Sigmoid colon (tissue), 6 donors: ENCODE measurements at regions not wholly inside any gene's neighbourhood (a gene's known extent, or its start where the extent isn't known, plus 50 kb on each side); places are given as distances from the start of the nearest gene placed in this dataset.

ENCODE experiments used
- DNase-seq: peaks from one replicate; pipeline ENCODE4 v3.0.0-alpha.2; 2019
- H3K27ac ChIP-seq, 4 donors: fragments of 200-600 bp; sonication (generic); one replicate each; pipeline ENCODE4 v1.5.1; 2016 to 2019; ENCODE audit warnings: mild to moderate bottlenecking in 1 of 4
- H3K27me3 ChIP-seq, 3 donors: fragments of 200-600 bp; sonication (generic); one replicate each; pipeline ENCODE4 v1.5.1; 2019; ENCODE audit warnings: mild to moderate bottlenecking in 1 of 3
- H3K36me3 ChIP-seq, 4 donors: fragments of 200-600 bp; sonication (generic); one replicate each; pipeline ENCODE4 v1.5.1; 2016 to 2019
- H3K4me1 ChIP-seq, 4 donors: fragments of 200-600 bp; sonication (generic); one replicate each; pipeline ENCODE4 v1.5.1; 2017 to 2019
- H3K4me3 ChIP-seq, 4 donors: fragments of 200-600 bp; sonication (generic); one replicate each; pipeline ENCODE4 v1.5.1; 2017 to 2019; ENCODE audit warnings: mild to moderate bottlenecking in 2 of 4, moderate library complexity in 1 of 4
- H3K9me3 ChIP-seq, 4 donors: fragments of 200-600 bp in 3 of 4; sonication (generic) in 3 of 4; one replicate each; pipeline versions ENCODE4 v1.5.1 to v1.6.1; 2013 to 2019
- EP300 ChIP-seq, 4 donors: sonication (generic); formaldehyde crosslinking; IDR thresholded peaks; one replicate each; pipeline ENCODE4 v1.6.1; 2017; ENCODE audit warnings: antibody characterized with exemption in 4 of 4
- POLR2A ChIP-seq, 2 donors: fragments of 450-650 bp; IDR thresholded peaks; one replicate each; pipeline ENCODE4 v1.6.1; 2016; ENCODE audit warnings: antibody characterized with exemption in 2 of 2, mild to moderate bottlenecking in 2 of 2, moderate library complexity in 2 of 2
- POLR2AphosphoS5 ChIP-seq, 4 donors: sonication (generic); formaldehyde crosslinking; IDR thresholded peaks; one replicate each; pipeline ENCODE4 v1.6.1; 2017; ENCODE audit warnings: antibody characterized with exemption in 4 of 4
- WGBS, 2 donors: extraction: QIAGEN DNeasy Blood & Tissue Kit; methylation state at CpG; one replicate each; pipeline ENCODE4 v1.1.7; 2013; 5-methylcytosine and 5-hydroxymethylcytosine counted together
- intact Hi-C: fragments of 100-400 bp; cut with DNase I; formaldehyde crosslinking; loops from one replicate; pipeline ENCODE4 v1.15.1; 2023
- TF ChIP-seq, protein P1 (sequence below), 4 experiments: fragments of 450-650 bp in 3 of 4; fragments of 200-600 bp in 1 of 4; IDR thresholded peaks; one replicate each; pipeline ENCODE4 v1.5.1; 2016 to 2019; ENCODE audit warnings: antibody characterized with exemption in 4 of 4, mild to moderate bottlenecking in 3 of 4, moderate library complexity in 2 of 4
- donor health status: healthy with polysubstance abuse.
- donor health status: healthy.

DNA sequence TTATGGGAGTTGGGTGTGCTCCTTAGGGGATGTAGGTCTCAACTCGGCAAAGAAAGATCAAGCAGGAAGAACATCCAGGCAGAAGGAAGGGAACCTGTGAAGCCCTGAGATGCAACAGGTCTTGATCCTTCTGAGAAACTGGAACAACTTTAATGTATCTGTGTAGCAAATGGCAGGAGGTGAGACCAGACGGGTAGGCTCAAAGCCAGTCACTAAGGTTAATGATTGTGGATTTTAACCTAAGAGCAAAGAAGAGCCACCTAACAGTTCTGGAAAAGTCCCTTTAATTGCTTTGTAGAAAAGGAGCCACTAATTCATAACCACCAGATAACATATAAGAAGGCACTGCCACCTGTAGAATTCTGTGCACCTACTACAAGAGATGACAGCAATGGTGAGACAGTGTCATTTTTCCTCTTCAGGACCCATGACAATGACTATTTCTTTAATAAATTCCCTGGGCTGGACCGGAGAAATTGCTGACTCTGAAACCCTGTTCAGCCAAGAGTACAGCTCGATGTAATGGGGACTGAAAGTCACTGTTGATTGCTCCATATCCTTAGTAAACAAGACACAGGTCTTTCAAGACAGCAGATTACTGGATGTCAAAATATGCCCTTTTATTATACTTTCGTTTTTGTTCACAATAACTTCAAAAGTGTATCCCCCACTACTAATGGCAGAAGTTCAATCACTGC lies 326.2 kb downstream of the CBLN4 start:
- H3K36me3 ChIP-seq, result no peaks in the 10 kb centered on the region
- H3K27ac ChIP-seq, result no peak overlapping the region
- no peaks in the 10 kb centered on the region for H3K4me1 ChIP-seq
- H3K4me3 ChIP-seq, result no peak overlapping the region
- no peak for DNase-seq
- TF ChIP-seq POLR2A (IDR thresholded peaks at IDR 0.05) (no peak), POLR2AphosphoS5 (IDR thresholded peaks at IDR 0.05) (no peak), EP300 (IDR thresholded peaks at IDR 0.05) (no peak)
- TF ChIP-seq, protein P1, sequence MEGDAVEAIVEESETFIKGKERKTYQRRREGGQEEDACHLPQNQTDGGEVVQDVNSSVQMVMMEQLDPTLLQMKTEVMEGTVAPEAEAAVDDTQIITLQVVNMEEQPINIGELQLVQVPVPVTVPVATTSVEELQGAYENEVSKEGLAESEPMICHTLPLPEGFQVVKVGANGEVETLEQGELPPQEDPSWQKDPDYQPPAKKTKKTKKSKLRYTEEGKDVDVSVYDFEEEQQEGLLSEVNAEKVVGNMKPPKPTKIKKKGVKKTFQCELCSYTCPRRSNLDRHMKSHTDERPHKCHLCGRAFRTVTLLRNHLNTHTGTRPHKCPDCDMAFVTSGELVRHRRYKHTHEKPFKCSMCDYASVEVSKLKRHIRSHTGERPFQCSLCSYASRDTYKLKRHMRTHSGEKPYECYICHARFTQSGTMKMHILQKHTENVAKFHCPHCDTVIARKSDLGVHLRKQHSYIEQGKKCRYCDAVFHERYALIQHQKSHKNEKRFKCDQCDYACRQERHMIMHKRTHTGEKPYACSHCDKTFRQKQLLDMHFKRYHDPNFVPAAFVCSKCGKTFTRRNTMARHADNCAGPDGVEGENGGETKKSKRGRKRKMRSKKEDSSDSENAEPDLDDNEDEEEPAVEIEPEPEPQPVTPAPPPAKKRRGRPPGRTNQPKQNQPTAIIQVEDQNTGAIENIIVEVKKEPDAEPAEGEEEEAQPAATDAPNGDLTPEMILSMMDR (IDR thresholded peaks at IDR 0.05), result no peak
- H3K9me3 ChIP-seq, result no peaks in the 10 kb centered on the region
- intact Hi-C loops, result no loop called here
- 21 to 67% methylated on average over 5 of the region's 5 CpGs for WGBS, 2 donors
- no peaks in the 10 kb centered on the region for H3K27me3 ChIP-seq

DNA sequence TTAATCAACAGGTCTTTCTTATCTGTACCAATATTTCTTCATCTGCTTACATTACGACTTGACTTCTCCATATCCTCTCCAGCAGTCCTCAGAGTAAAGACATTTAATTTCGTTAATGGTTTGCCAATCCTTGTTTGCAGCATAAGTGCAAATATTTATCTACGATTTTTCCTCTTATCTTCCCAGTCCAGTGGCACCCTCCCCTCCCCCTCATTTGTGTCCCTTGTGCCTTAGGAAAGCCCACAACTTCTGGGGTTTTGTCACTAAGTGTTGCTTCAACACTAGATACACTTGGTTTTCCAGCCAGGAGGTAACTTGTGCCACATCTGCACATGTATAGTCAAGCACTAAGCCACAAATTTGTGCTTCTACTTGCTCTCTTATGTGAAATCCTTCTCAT lies 327.2 kb downstream of the CBLN4 start:
- WGBS, 2 donors, result 13 to 60% methylated on average over 3 of the region's 3 CpGs
- Histone ChIP-seq H3K27me3 (no peaks in the 10 kb centered on the region), H3K36me3 (no peaks in the 10 kb centered on the region), H3K4me1 (no peaks in the 10 kb centered on the region), H3K9me3 (no peaks in the 10 kb centered on the region), H3K27ac (no peak overlapping the region), H3K4me3 (no peak overlapping the region)
- intact Hi-C loops, result no loop called here
- DNase-seq, result no peak
- TF ChIP-seq, protein P1 (IDR thresholded peaks at IDR 0.05), result no peak
- TF ChIP-seq POLR2A (IDR thresholded peaks at IDR 0.05) (no peak), POLR2AphosphoS5 (IDR thresholded peaks at IDR 0.05) (no peak), EP300 (IDR thresholded peaks at IDR 0.05) (no peak)

DNA sequence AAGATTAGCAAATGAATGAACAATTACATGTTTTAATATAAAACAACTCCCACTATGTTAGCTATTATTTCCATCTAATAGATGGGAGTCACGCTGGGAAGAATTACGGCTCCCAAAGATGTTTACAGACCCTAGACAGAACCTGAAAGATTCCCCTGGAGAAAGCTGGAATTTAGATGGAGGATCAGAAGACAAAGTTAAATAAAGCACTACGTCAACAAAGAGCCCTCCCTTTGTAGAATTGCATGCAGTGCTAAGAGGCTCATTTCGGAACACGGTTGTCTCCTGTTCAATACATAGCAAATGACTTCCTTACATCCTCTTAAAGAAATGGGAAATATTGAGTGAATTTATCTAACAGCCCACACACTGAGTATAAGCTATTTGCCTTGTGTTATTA lies 328.3 kb downstream of the CBLN4 start:
- H3K27ac ChIP-seq, result no peak overlapping the region
- H3K9me3 ChIP-seq, result no peaks in the 10 kb centered on the region
- no peaks in the 10 kb centered on the region for H3K27me3 ChIP-seq
- H3K4me3 ChIP-seq, result no peak overlapping the region
- no peak for TF ChIP-seq POLR2AphosphoS5 (IDR thresholded peaks at IDR 0.05)
- no peak for TF ChIP-seq POLR2A (IDR thresholded peaks at IDR 0.05)
- TF ChIP-seq, protein P1 (IDR thresholded peaks at IDR 0.05), result no peak
- no peak for TF ChIP-seq EP300 (IDR thresholded peaks at IDR 0.05)
- intact Hi-C loops, result no loop called here
- H3K4me1 ChIP-seq, result no peaks in the 10 kb centered on the region
- H3K36me3 ChIP-seq, result no peaks in the 10 kb centered on the region
- 85 to 93% methylated on average over 5 of the region's 5 CpGs for WGBS, 2 donors
- no peak for DNase-seq

DNA sequence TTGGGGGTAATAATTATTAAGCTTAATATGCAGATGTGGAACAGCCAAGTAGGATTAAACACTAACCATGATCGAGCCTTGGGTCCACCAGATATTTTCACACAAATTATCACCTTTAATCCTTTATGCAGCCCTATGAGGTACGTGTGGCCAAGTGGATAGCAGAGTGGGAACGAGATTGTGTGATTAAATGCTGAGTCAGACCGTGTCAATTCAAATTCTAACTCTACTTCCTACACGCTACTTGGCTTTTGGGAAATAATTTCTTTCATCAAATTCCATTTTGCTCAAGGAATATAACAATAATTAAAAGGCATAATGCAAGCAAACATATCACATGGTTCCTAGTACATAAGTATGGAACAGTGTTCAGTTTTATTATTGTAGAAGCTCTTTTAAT lies 329.2 kb downstream of the CBLN4 start:
- no peaks in the 10 kb centered on the region for H3K36me3 ChIP-seq
- H3K4me1 ChIP-seq, result no peaks in the 10 kb centered on the region
- H3K27ac ChIP-seq, result no peak overlapping the region
- intact Hi-C loops, result no loop called here
- H3K9me3 ChIP-seq, result no peaks in the 10 kb centered on the region
- no peaks in the 10 kb centered on the region for H3K27me3 ChIP-seq
- WGBS, 2 donors, result 85 to 88% methylated on average over 5 of the region's 5 CpGs
- TF ChIP-seq POLR2AphosphoS5 (IDR thresholded peaks at IDR 0.05), result no peak
- TF ChIP-seq, protein P1 (IDR thresholded peaks at IDR 0.05), result no peak
- TF ChIP-seq EP300 (IDR thresholded peaks at IDR 0.05), result no peak
- TF ChIP-seq POLR2A (IDR thresholded peaks at IDR 0.05), result no peak
- H3K4me3 ChIP-seq, result no peak overlapping the region
- DNase-seq, result no peak

DNA sequence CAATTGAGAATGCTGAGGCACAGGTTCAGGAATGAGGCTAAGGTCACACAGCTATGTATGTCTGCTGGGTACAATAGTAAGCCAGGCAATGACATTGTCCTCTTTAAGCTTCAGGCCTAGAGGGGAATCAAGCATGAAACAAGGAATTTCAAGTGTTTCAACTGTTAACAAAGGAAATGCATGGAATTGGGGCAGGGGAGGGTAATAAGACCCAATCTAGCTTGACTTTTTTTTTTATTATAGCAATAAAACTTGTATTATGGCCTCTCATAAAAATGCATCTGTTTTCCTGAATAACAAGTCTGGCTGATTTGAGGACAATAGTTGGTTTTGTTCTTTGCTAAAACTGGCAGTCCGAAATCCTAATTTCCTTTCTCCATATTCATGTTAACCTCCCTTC lies 336.7 kb downstream of the CBLN4 start:
- H3K36me3 ChIP-seq, result no peaks in the 10 kb centered on the region
- WGBS, 2 donors, result 12 to 64% methylated on average over 1 of the region's 1 CpG
- H3K27me3 ChIP-seq, result no peaks in the 10 kb centered on the region
- H3K9me3 ChIP-seq, result no peaks in the 10 kb centered on the region
- DNase-seq, result no peak
- H3K4me3 ChIP-seq, result no peak overlapping the region
- H3K4me1 ChIP-seq, result no peaks in the 10 kb centered on the region
- intact Hi-C loops, result no loop called here
- TF ChIP-seq POLR2A (IDR thresholded peaks at IDR 0.05), result no peak
- TF ChIP-seq, protein P1 (IDR thresholded peaks at IDR 0.05), result no peak
- TF ChIP-seq POLR2AphosphoS5 (IDR thresholded peaks at IDR 0.05), result no peak
- no peak for TF ChIP-seq EP300 (IDR thresholded peaks at IDR 0.05)
- H3K27ac ChIP-seq, result no peak overlapping the region
